ENCODE measurements at regions not wholly inside any gene's neighbourhood (a gene's known extent, or its start where the extent isn't known, plus 50 kb on each side); places are given as distances from the start of the nearest gene placed in this dataset.
"Not testable (repeated sequence)": the region's sequence is repeated elsewhere in the genome, so short reads cannot be mapped to it uniquely, and the experiment has no call there.

GRCh38 chr4:64682946-64683345 lies 273.7 kb upstream of the TECRL start:
- Histone ChIP-seq H3K27me3 (ENCODE audit: control insufficient read depth, insufficient read depth, low read length) (no peaks in the 10 kb centered on the region), H3K9ac (ENCODE audit: low read length in 3 of 3) (no peak overlapping the region), H3K4me3 (ENCODE audit: low read length in 3 of 3) (no peak overlapping the region), H3K36me3 (ENCODE audit: control insufficient read depth in 2 of 3, insufficient read depth in 3 of 3, low read length in 3 of 3) (no peaks in the 10 kb centered on the region), H3K9me3 (ENCODE audit: control insufficient read depth in 2 of 3, insufficient read depth in 1 of 3, low read length in 3 of 3) (no peaks in the 10 kb centered on the region), H3K4me1 (ENCODE audit: control insufficient read depth in 2 of 3, insufficient read depth in 2 of 3, low read depth in 1 of 3, low read length in 3 of 3) (no peaks in the 10 kb centered on the region), H3K27ac (ENCODE audit: low read depth in 2 of 2, low read length in 2 of 2) (no peak overlapping the region)
- TF ChIP-seq CTCF (IDR thresholded peaks at IDR 0.05; ENCODE audit: borderline replicate concordance, extremely low read depth, insufficient read depth), result no peak
- intact Hi-C loops (cut with DNase I), result no loop called here
- FAIRE-seq, result no peak
- DNase-seq, result peak in 2 of 5 donors; percentile 6 to 7

- Histone ChIP-seq H3K9ac (ENCODE audit: low read length in 3 of 3) (no peak overlapping the region), H3K27ac (ENCODE audit: low read depth in 2 of 2, low read length in 2 of 2) (no peak overlapping the region), H3K4me3 (ENCODE audit: low read length in 3 of 3) (no peak overlapping the region), H3K4me1 (ENCODE audit: control insufficient read depth in 2 of 3, insufficient read depth in 2 of 3, low read depth in 1 of 3, low read length in 3 of 3) (no peaks in the 10 kb centered on the region), H3K9me3 (ENCODE audit: control insufficient read depth in 2 of 3, insufficient read depth in 1 of 3, low read length in 3 of 3) (no peaks in the 10 kb centered on the region), H3K36me3 (ENCODE audit: control insufficient read depth in 2 of 3, insufficient read depth in 3 of 3, low read length in 3 of 3) (no peaks in the 10 kb centered on the region), H3K27me3 (ENCODE audit: control insufficient read depth, insufficient read depth, low read length) (no peaks in the 10 kb centered on the region)
- TF ChIP-seq CTCF (IDR thresholded peaks at IDR 0.05; ENCODE audit: borderline replicate concordance, extremely low read depth, insufficient read depth), result no peak
- no peak for FAIRE-seq
- intact Hi-C loops (cut with DNase I), result no loop called here
- DNase-seq, result no peak
Observed at GRCh38 chr4:64682481-64682880, 273.2 kb upstream of the TECRL start.

- H3K9me3 ChIP-seq (ENCODE audit: control insufficient read depth in 2 of 3, insufficient read depth in 1 of 3, low read length in 3 of 3), result peaks cover 0 to 12% (median 0%) of the 10 kb centered on the region in 3 donors
- H3K27ac ChIP-seq (ENCODE audit: low read depth in 2 of 2, low read length in 2 of 2); H3K4me3 ChIP-seq (ENCODE audit: low read length in 3 of 3); DNase-seq; H3K9ac ChIP-seq (ENCODE audit: low read length in 3 of 3); FAIRE-seq; intact Hi-C loops (cut with DNase I); H3K27me3 ChIP-seq (ENCODE audit: control insufficient read depth, insufficient read depth, low read length); H3K4me1 ChIP-seq (ENCODE audit: control insufficient read depth in 2 of 3, insufficient read depth in 2 of 3, low read depth in 1 of 3, low read length in 3 of 3); H3K36me3 ChIP-seq (ENCODE audit: control insufficient read depth in 2 of 3, insufficient read depth in 3 of 3, low read length in 3 of 3): not testable (repeated sequence)
Observed at GRCh38 chr4:64673121-64673520, 263.9 kb upstream of the TECRL start.

- Histone ChIP-seq H3K27ac (ENCODE audit: low read depth in 2 of 2, low read length in 2 of 2) (no peak overlapping the region), H3K27me3 (ENCODE audit: control insufficient read depth, insufficient read depth, low read length) (no peaks in the 10 kb centered on the region), H3K9ac (ENCODE audit: low read length in 3 of 3) (no peak overlapping the region), H3K4me3 (ENCODE audit: low read length in 3 of 3) (no peak overlapping the region), H3K36me3 (ENCODE audit: control insufficient read depth in 2 of 3, insufficient read depth in 3 of 3, low read length in 3 of 3) (no peaks in the 10 kb centered on the region), H3K4me1 (ENCODE audit: control insufficient read depth in 2 of 3, insufficient read depth in 2 of 3, low read depth in 1 of 3, low read length in 3 of 3) (no peaks in the 10 kb centered on the region), H3K9me3 (ENCODE audit: control insufficient read depth in 2 of 3, insufficient read depth in 1 of 3, low read length in 3 of 3) (peaks cover 0 to 6% (median 0%) of the 10 kb centered on the region in 3 donors)
- DNase-seq (peak in 1 of 5 donors; percentile 49), FAIRE-seq (no peak)
- TF ChIP-seq CTCF (IDR thresholded peaks at IDR 0.05; ENCODE audit: borderline replicate concordance, extremely low read depth, insufficient read depth), result no peak
- intact Hi-C loops (cut with DNase I), result no loop called here
Observed at GRCh38 chr4:64670647-64671046, 261.4 kb upstream of the TECRL start.

Data from kidney (tissue), 13 donors.